PC-9 (cell line): ENCODE measurements at regions not wholly inside any gene's neighbourhood (a gene's known extent, or its start where the extent isn't known, plus 50 kb on each side); places are given as distances from the start of the nearest gene placed in this dataset.

Experiments used
- EZH2 ChIP-seq: fragments of 200-600 bp; sonication (generic); IDR thresholded peaks from 2 replicates; pipeline ENCODE4 v1.8.0; 2017; ENCODE audit warnings: antibody characterized with exemption, low read depth
- TF ChIP-seq, protein P1 (sequence below): fragments of 200-600 bp; sonication (generic); conservative IDR thresholded peaks from 2 replicates; pipeline ENCODE4 v1.6.1; 2017; ENCODE audit warnings: mixed run types, antibody characterized with exemption, mild to moderate bottlenecking, moderate library complexity

- TF ChIP-seq, protein P1, sequence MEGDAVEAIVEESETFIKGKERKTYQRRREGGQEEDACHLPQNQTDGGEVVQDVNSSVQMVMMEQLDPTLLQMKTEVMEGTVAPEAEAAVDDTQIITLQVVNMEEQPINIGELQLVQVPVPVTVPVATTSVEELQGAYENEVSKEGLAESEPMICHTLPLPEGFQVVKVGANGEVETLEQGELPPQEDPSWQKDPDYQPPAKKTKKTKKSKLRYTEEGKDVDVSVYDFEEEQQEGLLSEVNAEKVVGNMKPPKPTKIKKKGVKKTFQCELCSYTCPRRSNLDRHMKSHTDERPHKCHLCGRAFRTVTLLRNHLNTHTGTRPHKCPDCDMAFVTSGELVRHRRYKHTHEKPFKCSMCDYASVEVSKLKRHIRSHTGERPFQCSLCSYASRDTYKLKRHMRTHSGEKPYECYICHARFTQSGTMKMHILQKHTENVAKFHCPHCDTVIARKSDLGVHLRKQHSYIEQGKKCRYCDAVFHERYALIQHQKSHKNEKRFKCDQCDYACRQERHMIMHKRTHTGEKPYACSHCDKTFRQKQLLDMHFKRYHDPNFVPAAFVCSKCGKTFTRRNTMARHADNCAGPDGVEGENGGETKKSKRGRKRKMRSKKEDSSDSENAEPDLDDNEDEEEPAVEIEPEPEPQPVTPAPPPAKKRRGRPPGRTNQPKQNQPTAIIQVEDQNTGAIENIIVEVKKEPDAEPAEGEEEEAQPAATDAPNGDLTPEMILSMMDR: no peak
- TF ChIP-seq EZH2: no peak
Observed at GRCh38 chr3:165712382-165712781, 124.8 kb downstream of the BCHE start.
